ENCODE measurements at regions not wholly inside any gene's neighbourhood (a gene's known extent, or its start where the extent isn't known, plus 50 kb on each side); places are given as distances from the start of the nearest gene placed in this dataset.

DNA sequence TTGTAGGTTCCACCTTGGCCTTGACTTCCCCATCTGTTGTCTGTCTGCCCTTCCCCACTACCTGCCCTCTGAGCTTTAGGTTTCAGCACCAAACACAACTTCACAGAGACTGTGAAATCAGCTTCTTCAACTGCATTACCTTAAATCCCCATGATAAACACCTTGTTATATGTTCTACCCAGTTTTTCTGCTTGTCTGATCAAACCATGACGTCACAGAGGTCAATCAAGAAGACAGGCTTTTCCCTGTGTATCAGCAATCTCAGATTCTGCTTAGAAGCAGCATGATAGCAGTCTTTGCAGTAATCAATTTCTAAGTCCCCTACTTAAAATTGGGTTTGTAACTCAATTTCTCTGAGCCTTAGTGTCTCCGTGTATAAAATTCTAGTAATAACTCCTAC lies 175.0 kb downstream of the PLK2 start:
- TF ChIP-seq, protein P1, sequence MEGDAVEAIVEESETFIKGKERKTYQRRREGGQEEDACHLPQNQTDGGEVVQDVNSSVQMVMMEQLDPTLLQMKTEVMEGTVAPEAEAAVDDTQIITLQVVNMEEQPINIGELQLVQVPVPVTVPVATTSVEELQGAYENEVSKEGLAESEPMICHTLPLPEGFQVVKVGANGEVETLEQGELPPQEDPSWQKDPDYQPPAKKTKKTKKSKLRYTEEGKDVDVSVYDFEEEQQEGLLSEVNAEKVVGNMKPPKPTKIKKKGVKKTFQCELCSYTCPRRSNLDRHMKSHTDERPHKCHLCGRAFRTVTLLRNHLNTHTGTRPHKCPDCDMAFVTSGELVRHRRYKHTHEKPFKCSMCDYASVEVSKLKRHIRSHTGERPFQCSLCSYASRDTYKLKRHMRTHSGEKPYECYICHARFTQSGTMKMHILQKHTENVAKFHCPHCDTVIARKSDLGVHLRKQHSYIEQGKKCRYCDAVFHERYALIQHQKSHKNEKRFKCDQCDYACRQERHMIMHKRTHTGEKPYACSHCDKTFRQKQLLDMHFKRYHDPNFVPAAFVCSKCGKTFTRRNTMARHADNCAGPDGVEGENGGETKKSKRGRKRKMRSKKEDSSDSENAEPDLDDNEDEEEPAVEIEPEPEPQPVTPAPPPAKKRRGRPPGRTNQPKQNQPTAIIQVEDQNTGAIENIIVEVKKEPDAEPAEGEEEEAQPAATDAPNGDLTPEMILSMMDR (conservative IDR thresholded peaks at IDR 0.05; ENCODE audit: low read depth, low read length) = no peak
- no peak for TF ChIP-seq EZH2 (IDR thresholded peaks at IDR 0.05; ENCODE audit: borderline replicate concordance, low read depth, low read length, poor library complexity, severe bottlenecking)
